ENCODE measurements at regions not wholly inside any gene's neighbourhood (a gene's known extent, or its start where the extent isn't known, plus 50 kb on each side); places are given as distances from the start of the nearest gene placed in this dataset.
"Not testable (repeated sequence)": the region's sequence is repeated elsewhere in the genome, so short reads cannot be mapped to it uniquely, and the experiment has no call there.

DNA sequence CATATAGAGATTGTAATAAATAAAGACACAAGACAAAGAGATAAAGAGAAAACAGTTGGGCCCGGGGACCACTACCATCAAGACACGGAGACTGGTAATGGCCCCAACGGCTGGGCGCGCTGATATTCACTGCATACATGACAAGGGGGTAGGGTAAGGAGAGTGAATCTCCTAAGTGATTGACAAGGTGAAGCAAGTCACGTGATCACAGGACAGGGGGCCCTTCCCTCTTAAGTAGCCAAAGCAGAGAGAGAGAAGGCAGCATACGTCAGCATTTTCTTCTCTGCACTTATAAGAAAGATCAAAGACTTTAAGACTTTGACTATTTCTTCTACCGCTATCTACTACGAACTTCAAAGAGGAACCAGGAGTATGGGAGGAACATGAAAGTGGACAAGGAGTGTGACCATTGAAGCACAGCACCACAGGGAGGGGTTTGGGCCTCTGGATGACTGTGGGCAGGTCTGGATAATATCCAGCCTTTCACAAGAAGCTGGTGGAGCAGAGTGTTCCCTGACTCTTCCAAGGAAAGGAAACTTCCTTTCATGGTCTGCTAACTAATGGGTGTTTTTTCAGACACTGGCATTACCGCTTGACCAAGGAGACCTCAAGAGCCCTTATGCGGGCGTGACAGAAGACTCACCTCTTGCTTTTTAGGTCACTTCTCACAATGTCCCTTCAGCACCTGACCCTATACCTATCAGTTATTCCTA is 75.6 kb downstream of the MRPL39 start:
- not testable (repeated sequence) for DNase-seq (ENCODE audit: low read depth)

DNA sequence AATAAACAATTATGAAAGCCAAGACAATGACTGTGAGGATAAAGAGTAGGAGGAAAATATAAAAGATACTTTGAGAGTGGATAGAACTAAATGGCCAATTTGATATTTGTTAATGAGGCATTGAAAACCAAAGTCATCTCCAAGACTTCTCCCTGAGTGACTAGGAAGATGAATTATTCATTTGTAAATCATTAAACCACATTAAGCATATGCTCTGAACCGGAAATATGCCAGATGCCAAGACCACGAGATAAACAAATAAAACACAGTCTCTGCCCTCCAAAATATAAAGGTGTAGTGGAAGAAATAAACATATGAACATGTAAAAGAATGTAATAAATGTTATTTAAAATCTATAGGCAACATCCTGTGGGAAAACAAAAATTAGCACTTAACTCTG is 78.8 kb downstream of the MRPL39 start:
- DNase-seq (ENCODE audit: low read depth), result no peak

DNA sequence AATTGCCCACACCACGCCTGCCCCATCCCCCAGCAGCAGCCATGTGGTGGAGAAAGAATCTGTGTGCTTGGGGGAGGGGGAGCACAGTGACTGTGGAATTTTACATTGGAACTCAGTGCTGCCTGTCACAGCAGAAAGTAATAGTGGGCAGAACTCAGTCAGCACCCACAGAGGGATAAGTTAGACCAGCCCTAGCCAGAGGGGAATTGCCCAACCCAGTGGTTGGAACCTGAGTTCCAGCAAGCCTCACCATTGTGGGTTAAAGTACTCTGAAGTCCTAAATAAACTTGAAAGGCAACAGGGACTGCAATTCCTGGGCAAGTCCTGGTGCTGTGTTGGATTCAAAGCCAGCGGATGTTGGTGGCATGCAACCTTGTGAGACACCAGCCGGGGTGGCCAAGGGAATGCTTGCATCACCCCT is 88.8 kb downstream of the MRPL39 start:
- DNase-seq (ENCODE audit: low read depth), result no peak

DNA sequence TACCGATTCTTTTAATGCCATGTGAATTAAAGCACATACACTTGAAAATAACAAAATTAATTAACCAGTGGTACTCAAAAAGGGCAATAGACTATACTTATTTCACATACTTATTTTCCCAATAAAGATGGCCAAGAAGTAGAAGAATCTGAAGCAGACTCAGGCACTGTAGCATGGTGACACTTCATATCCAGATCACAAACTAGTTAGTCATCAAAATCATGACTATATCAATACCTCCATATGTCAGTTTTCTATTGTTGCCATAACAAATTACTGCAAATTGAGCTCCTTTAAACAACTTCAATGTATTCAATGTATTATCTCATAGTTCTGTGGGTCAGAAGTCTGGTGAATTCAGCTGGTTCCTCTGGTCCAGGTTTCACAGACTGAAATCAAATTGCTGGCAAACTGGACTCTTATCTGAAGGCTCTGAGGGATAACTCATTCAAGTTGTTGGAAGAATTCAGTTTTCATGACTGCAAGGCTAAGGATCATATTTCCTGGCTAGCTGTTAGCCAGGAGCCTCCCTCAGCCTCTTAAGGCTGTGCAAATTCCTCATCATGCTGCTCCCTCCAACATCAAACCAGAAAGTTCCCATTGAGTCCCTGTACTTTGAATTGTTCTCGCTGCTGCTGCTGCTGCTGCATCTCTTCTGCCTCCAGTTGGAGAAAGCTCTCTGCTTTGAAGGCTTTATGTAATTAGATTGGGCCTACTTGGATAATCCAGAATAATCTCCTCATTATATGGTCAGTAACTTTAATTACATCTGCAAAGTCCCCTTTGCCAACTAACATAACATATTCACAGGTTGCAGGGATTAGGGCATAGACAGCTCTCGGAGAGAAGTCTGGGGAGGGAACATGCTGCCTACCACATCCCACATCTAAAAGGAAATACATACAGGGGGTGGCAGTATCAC is 91.5 kb downstream of the MRPL39 start:
- no peak for DNase-seq (ENCODE audit: low read depth)

DNA sequence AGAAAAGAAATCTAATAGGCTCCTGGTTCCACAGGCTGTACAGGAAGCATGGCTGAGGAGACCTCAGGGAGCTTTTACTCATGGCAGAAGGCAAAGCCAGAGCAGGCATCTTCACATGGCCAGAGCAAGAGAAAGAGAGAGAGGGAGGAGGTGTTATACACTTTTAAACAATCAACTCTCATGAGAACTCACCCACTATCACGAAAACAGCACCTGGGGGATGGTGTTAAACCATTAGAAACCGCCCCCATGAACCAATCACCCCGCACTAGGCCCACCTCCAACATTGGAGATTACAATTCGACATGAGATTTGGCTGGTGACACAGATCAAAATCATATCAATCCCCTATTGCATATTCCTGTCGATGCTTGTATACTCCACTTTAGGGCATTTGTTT is 93.5 kb downstream of the MRPL39 start:
- DNase-seq (ENCODE audit: low read depth), result no peak

DNA sequence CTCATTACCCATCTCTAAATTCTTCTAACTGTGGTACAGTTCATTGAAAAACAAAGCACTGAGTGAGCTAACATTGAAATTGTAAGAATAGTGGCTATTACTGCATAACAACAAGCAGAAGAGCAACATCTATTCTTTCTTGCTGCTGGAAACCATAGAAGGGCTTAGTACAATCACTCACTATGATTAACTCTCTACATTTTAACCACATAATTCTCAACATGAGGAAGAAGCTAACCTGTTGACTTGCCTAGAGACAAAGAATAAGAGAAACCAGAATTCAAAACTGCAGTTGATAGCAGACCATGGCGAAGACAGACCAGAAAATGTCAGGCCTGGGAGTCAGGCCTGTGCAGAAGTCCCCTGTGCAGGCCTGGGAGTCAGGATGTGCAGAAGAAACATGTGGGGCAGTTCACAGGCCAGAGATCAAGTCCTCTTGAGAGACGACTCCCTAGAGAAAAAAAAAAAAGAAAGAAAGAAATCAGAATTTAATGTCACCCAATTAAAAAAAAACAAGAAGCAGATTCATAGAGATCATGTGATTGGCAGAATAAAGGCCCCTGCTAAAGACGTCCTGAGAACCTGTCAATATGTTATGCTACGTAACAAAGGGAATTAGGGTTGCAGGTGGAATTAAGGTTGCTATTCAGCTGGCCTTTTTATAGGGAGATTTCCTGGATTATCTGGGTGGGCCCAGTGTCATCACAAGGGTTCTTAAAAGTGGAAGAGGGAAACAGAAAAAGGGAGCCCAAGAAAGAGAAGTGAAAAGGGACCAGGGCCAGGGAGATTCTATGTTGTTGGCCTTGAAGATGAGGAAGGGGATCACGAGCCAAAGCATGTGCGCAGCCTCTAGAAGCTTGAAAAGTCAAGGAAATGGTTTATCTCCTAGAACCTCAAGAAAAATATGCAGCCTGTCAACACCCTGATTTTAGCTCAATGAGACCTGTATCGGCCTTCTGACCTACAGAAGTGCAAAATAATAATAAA is 94.9 kb downstream of the MRPL39 start:
- DNase-seq (ENCODE audit: low read depth), result no peak

DNA sequence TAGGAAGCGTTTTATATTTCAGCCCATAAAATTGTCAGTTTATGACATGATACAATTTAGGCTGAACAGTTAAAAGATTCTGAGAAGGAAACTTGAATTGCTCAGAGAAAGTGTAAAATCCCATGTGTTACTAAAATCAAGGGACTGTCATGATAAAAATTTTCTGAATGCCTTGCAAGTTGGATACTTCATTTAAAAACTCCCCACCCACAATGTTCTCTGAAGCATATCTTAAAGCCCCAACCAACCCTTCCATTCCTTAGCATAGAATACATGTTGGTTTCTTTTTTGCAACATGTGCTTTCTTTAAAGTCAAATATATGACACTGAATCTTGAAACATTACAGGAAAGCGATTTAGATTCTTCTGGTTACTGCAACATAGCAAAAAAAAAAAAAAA is 97.4 kb downstream of the MRPL39 start:
- DNase-seq (ENCODE audit: low read depth), result no peak

DNA sequence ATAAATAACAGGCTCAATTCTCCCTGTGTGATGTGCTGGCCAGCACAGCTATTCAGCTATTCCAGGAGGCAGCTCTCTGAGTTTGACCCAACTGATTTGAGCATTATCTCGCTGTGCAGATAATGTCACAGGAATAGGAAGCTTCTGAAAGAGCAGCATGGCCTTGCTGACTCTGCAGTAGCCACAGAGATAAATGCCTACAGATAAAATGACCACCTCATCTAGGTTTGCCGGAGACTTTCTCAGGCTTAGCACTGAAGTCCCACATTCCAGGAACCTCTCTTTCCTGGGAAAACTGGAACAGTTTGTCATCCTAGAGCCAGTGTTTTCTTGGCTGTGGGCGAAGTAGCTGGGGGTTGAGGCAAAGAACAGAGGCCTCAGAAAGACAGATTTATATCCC is 98.9 kb downstream of the MRPL39 start:
- DNase-seq (ENCODE audit: low read depth), result no peak

DNA sequence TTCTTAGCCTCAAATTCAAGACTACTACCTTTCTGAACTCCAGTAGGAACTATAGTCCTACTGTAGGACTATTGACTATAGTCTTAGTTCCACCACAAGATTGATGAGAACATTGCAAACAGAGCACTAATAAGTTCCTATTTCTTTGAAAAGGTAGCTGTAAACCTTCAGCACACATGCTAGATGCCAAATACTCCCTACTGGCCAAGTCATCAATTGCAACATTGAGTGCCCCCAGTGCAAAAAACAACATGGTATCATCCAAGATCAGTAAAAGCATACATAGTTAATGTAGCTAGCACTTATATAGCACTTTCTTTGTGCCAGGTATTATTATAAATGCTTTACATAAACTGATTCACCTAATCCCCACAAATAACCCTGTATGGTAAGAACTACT is 99.8 kb downstream of the MRPL39 start:
- no peak for DNase-seq (ENCODE audit: low read depth)

DNA sequence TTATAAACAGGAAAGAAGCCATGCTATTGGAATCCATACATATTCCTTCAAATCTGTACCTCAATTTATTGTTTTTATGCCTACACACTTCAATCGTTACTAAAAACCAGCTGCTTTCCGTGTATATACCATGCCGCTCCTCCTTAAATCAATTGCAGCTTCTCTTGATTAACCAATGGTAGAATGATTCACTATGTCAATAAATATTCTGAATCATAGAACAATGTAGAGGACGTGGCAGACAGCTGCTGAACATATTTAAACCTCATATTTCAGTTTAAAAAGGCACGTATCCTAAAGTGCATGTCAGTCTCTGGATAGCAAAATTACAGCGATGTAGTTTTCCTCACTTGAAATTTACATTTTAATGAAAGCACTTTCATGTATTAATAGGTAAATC is 100.4 kb downstream of the MRPL39 start:
- DNase-seq (ENCODE audit: low read depth), result no peak

DNA sequence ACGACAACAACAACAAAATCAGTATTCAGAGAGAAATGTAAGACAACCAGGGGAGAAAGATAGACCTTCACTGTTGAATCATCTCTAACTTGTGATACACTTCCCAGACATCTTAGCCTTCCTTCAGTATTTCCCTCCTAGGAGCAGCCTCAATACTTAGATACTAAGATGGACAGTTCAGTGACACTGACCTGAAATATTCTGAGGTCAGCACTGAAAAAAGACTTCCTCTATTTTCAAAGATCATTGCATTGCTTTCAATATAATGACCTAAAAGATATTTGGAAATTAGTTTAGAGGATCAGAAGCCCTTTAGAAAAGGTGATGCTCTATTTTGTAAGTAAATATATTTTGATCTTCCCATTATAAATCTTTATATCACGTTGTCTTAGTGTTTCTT is 101.0 kb downstream of the MRPL39 start:
- no peak for DNase-seq (ENCODE audit: low read depth)

DNA sequence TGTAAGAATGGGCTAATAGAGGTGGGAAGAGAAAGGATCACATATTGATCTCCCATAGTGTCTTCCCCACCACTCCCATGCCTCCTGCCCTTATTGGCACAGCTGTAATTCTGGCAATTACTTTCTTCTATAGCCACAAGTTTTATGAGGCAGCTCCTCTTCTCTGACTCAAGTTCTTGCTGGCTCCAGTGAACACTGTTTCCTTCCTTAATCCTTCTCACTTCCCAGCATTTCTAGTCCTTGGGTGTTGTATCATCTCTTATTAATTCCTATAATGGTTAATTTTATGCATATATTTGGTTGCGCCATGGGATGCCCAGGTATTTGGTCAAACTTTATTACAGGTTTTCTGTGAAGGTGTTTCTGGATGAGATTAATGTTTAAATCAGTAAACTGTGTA is 103.3 kb downstream of the MRPL39 start:
- no peak for DNase-seq (ENCODE audit: low read depth)

DNA sequence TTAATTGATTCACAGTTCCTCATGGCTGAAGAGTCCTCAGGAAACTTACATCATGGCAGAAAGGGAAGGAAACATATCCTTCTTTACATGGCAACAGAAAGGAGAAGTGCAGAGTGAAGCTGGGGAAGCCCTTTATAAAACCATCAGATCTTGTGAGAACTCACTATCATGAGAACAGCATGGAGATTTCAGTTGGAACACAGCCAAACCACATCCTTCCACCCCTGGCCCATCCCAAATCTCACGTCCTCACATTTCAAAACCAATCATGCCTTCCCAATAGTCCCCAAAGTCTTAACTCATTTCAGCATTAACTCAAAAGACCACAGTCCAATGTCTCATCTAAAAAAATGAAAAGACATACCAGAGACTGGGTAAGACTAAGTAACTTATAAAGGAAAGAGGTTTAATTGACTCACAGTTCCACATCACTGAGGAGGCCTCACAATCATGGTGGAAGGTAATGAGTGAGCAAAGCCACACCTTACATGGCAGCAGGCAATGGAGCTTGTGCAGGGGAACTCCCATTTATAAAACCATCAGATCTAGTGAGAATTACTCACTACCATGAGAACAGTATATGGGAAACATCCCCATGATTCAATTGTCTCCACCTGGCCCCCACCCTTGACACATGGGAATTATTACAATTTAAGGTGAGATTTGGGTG is 105.2 kb downstream of the MRPL39 start:
- DNase-seq (ENCODE audit: low read depth), result peak; percentile 66

DNA sequence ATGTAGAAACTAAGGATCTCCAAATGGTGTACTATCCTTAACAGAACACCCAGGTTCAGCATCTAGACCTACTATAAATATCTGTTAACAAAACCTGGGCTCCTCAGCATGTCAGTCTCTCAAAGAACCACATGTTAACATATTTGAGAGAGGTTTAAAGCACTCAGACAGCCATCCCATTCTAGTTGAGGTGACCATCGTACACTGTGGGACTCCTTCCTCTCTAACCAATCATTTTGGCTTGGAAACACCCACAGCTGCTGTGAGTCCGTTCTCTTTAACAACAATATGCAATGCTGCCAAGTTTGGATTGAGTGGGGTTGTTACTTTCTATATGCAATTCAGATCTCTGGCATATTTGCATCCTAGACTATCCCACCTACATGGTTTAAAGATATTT is 105.8 kb downstream of the MRPL39 start:
- no peak for DNase-seq (ENCODE audit: low read depth)

DNA sequence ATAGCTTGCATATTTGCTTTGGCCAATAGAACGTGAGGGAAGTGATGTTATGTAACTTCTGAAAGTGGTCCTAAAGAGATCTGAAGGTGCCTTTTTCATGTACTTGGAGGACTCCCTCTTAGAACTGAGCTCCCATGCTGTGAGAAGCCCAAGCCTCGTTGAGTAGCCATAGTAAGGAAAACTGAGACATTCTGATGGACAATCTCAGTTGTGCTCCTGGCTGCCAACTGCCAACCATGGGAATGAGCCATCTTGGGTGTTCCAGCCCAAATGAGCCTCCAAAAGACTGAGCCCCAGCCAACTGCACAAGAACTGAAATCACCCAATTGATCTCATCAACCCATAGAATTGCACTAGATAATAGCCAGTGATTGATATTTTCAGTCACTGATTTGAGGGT is 106.7 kb downstream of the MRPL39 start:
- no peak for DNase-seq (ENCODE audit: low read depth)

DNA sequence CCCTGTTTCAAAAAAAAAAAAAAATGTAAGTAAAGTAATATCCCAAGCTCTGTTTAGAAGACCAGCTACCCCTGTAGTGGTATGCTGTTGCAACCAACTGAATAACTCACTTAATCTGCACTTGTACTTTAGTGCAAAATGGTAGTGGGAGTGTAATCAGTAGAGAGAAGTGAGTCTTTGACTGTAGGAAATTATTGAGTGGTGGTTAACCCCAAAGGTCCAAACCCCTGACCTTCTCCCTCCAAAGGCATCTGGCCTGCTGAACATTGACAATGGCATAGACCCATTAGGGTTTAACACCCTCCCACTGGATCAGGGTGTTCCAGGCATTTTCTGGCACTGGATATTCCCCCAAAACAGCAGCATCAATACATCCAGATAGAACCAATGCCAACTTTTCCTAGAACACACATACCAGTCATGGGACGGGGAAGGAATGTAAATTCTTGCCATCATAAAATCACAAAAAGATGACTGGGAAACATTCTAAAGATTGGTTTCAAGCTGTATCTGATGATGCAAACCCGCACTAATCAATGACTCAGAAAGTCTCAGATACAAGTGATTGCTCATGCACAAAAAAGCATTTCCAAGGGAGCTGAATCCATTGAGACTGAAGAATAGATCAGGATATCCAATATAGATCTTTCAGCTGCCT is 110.3 kb downstream of the MRPL39 start:
- DNase-seq (ENCODE audit: low read depth), result no peak

DNA sequence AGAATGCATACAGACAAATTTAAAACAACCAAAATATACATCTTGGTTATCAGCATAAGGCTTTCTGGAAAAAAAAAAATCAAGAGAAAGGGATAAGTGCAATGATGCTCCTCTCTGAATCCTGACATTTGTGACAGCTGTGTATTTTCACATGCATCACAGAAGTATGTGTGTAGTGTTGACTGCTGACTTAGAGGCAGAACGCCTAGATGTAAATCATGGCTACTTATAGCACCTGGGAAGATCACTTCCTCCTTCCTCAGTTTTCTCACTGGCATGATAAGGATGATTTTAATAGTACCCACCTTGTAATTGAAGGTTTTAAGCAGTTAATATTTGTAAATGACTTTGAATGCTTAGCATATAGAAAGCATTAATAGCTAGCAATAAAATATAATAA is 112.5 kb downstream of the MRPL39 start:
- DNase-seq (ENCODE audit: low read depth), result no peak

DNA sequence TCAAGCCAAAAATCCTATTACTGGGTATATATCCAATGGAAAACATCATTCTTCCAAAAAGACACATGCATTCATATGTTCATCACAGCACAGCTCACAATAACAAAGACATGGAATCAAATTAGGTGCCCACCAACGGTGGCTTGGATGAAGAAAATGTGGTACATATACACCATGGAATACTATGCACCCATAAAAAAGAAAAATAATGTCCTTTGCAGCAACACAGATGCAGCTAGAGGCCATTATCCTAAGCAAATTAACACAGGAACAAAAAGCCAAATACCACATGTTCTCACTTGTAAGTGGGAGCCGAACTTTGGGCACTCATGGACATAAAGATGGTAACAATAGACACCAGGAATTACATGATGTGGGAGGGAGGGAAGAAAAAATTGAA is 113.6 kb downstream of the MRPL39 start:
- no peak for DNase-seq (ENCODE audit: low read depth)

DNA sequence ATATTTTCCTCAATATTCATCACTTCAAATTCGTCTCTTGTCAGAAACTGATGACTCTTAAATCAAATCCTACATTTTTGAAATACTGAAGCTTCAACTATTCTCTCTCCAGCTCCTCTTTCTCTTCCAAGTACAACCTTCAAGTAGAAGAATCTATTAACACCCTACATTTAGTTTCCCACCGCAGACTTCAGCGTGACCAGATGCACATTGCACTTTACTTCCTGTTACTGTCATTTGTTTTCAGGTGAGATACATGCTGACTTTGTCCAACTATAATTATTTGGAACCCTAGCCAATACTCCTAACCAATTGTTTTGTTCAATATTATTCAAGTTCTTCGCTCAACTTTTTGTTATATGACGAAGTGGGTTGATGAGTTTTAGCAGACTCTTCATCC is 116.0 kb downstream of the MRPL39 start:
- no peak for DNase-seq (ENCODE audit: low read depth)

DNA sequence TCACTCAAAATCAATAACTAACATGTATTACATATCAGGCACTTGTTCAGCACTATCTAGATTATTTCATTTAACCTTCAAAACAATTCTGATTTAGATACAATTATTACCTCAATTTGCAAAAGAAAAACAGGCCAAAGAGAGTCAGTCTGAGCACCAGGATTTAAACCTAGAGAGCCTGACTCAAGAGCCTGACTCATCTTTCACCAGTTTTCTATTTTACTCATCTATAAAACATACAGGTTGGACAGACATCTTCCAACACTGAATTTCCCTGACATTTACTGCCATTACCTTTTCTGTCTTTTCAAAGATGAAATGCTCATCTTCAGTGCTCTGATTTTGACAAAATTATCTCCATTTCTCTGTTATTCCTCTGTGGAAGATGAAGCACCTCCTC is 116.5 kb downstream of the MRPL39 start:
- DNase-seq (ENCODE audit: low read depth), result no peak

DNA sequence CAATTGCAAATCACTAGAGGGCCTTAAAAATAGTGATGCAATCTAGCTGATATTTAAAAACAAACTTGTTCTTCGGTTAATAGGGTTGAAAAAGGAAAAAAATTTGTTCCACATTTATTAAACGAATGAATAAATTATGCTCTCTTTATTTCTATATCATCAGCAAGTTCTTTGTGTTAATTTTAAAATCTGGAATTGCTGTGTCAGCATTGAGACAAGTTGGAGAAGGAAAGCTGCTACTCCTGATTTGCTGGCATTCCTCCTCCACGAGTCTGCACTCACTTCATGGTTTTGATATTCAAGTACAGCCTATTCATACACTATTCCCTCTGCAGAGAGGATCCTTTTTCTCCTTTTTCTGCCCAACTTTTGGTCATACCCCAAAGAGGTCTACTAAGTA is 117.6 kb downstream of the MRPL39 start:
- DNase-seq (ENCODE audit: low read depth), result no peak
